ENCODE measurements at regions not wholly inside any gene's neighbourhood (a gene's known extent, or its start where the extent isn't known, plus 50 kb on each side); places are given as distances from the start of the nearest gene placed in this dataset.

- TF ChIP-seq ATF2 (IDR thresholded peaks at IDR 0.05; ENCODE audit: low read length), result no peak
- no peak for TF ChIP-seq JUND (IDR thresholded peaks at IDR 0.05; ENCODE audit: low read length)
- no peak for TF ChIP-seq RAD21 (IDR thresholded peaks at IDR 0.05 in 1 of 2, conservative IDR thresholded peaks at IDR 0.05 in 1 of 2; ENCODE audit: low read depth in 2 of 2, low read length in 2 of 2)
- no peak for TF ChIP-seq TAF1 (IDR thresholded peaks at IDR 0.05; ENCODE audit: low read depth, low read length)
- TF ChIP-seq, protein P1, sequence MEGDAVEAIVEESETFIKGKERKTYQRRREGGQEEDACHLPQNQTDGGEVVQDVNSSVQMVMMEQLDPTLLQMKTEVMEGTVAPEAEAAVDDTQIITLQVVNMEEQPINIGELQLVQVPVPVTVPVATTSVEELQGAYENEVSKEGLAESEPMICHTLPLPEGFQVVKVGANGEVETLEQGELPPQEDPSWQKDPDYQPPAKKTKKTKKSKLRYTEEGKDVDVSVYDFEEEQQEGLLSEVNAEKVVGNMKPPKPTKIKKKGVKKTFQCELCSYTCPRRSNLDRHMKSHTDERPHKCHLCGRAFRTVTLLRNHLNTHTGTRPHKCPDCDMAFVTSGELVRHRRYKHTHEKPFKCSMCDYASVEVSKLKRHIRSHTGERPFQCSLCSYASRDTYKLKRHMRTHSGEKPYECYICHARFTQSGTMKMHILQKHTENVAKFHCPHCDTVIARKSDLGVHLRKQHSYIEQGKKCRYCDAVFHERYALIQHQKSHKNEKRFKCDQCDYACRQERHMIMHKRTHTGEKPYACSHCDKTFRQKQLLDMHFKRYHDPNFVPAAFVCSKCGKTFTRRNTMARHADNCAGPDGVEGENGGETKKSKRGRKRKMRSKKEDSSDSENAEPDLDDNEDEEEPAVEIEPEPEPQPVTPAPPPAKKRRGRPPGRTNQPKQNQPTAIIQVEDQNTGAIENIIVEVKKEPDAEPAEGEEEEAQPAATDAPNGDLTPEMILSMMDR (IDR thresholded peaks at IDR 0.05; ENCODE audit: control extremely low read depth in 1 of 3, insufficient read depth in 1 of 3, low read depth in 1 of 3, low read length in 3 of 3), result no peak
- no peak for TF ChIP-seq SP1 (IDR thresholded peaks at IDR 0.05; ENCODE audit: low read depth, low read length)
- no peak for TF ChIP-seq POLR2A (IDR thresholded peaks at IDR 0.05; ENCODE audit: control extremely low read depth in 1 of 2, low read depth in 2 of 2, low read length in 2 of 2)
- TF ChIP-seq CHD2 (IDR thresholded peaks at IDR 0.05; ENCODE audit: low read length), result no peak
- TF ChIP-seq SRF (IDR thresholded peaks at IDR 0.05; ENCODE audit: low read depth, low read length), result no peak
- TF ChIP-seq RXRA (IDR thresholded peaks at IDR 0.05; ENCODE audit: insufficient read depth, low read depth, low read length), result no peak
- no peak for TF ChIP-seq SP2 (IDR thresholded peaks at IDR 0.05; ENCODE audit: low read length)
- no peak for TF ChIP-seq CBX8 (IDR thresholded peaks at IDR 0.05; ENCODE audit: borderline replicate concordance, low read depth, low read length)
- no peak for TF ChIP-seq POLR2AphosphoS5 (IDR thresholded peaks at IDR 0.05; ENCODE audit: low read depth, low read length)
- no peak for TF ChIP-seq ASH2L (IDR thresholded peaks at IDR 0.05; ENCODE audit: low read length)
These were observed 124.6 kb downstream of the BACH1 start for GRCh38 chr21:29423099-29423870.

Measured in H1 (cell line).